ENCODE measurements at regions not wholly inside any gene's neighbourhood (a gene's known extent, or its start where the extent isn't known, plus 50 kb on each side); places are given as distances from the start of the nearest gene placed in this dataset.

DNA sequence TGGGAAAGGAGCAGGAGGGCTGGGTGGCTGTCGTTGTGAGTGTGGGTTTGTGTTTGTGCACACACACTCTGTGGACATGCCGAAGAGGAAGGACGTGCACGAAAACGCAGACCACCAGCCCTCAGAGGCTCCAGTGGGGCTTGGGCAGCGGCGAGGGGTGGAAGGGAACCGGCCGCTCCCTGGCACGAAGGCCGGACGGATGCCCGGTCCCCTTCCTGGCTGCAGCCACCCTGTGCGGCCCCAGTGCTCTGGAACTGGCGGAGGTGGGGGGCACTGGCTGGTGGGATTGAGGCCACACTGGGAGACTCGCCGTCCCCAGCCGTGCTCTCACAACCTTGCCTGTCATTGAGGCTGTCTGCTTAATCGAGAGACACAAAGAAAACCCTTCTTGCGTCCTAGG lies 852.6 kb upstream of the SALL3 start:
- TF ChIP-seq, protein P1, sequence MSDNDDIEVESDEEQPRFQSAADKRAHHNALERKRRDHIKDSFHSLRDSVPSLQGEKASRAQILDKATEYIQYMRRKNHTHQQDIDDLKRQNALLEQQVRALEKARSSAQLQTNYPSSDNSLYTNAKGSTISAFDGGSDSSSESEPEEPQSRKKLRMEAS (IDR thresholded peaks at IDR 0.05; ENCODE audit: low read depth, low read length), result no peak
- no peak for TF ChIP-seq MYC (IDR thresholded peaks at IDR 0.05; ENCODE audit: low read depth, low read length)
- no peak for TF ChIP-seq POLR2A (IDR thresholded peaks at IDR 0.05; ENCODE audit: extremely low read depth, insufficient read length)
- TF ChIP-seq, protein P2, sequence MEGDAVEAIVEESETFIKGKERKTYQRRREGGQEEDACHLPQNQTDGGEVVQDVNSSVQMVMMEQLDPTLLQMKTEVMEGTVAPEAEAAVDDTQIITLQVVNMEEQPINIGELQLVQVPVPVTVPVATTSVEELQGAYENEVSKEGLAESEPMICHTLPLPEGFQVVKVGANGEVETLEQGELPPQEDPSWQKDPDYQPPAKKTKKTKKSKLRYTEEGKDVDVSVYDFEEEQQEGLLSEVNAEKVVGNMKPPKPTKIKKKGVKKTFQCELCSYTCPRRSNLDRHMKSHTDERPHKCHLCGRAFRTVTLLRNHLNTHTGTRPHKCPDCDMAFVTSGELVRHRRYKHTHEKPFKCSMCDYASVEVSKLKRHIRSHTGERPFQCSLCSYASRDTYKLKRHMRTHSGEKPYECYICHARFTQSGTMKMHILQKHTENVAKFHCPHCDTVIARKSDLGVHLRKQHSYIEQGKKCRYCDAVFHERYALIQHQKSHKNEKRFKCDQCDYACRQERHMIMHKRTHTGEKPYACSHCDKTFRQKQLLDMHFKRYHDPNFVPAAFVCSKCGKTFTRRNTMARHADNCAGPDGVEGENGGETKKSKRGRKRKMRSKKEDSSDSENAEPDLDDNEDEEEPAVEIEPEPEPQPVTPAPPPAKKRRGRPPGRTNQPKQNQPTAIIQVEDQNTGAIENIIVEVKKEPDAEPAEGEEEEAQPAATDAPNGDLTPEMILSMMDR (IDR thresholded peaks at IDR 0.05; ENCODE audit: low read depth, low read length), result no peak
- H3K4me3 ChIP-seq (ENCODE audit: low read depth, low read length), result no peak overlapping the region
- no peak for DNase-seq (ENCODE audit: low read depth)

DNA sequence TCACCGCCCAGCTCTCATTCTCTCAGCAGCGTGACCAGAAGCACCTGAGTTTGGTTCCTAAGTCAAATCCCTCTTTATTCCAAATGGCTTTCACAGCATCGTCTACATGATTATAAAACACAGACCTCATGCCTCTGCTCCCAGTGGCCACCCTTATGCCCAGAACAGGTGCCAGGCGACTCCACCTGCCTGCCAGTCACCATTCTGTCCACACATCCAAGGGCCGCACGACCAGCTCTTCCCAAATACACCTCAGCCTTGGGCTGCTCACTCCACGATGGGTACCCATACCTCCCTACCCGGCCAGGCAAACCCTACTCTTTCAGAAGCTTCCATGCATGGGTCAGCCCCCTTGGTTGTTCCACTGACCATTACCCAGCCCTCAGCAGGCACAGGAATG lies 851.6 kb upstream of the SALL3 start:
- TF ChIP-seq, protein P2 (IDR thresholded peaks at IDR 0.05; ENCODE audit: low read depth, low read length), result no peak
- TF ChIP-seq POLR2A (IDR thresholded peaks at IDR 0.05; ENCODE audit: extremely low read depth, insufficient read length) (no peak), MYC (IDR thresholded peaks at IDR 0.05; ENCODE audit: low read depth, low read length) (no peak)
- TF ChIP-seq, protein P1 (IDR thresholded peaks at IDR 0.05; ENCODE audit: low read depth, low read length), result no peak
- H3K4me3 ChIP-seq (ENCODE audit: low read depth, low read length), result no peak overlapping the region
- DNase-seq (ENCODE audit: low read depth), result no peak

DNA sequence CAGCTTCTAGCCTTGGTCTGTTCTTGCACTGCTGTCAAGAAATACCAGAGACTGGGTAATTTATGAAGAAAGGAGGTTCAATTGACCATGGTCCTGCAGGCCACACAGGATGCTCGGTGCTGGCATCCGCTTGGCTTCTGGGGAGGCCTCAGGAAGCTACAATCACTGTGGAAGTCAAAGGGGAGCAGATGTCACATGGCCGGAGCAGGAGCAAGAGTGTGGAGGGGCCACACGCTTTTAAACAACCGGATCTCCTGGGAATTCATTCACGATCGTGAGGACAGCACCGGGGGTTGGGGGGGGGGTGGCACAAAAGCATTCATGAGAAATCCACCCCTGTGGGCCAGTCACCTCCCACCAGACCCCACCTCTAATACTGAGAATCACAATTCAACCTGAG lies 850.4 kb upstream of the SALL3 start:
- DNase-seq (ENCODE audit: low read depth), result no peak
- TF ChIP-seq POLR2A (IDR thresholded peaks at IDR 0.05; ENCODE audit: extremely low read depth, insufficient read length), result no peak
- TF ChIP-seq, protein P1 (IDR thresholded peaks at IDR 0.05; ENCODE audit: low read depth, low read length), result no peak
- TF ChIP-seq, protein P2 (IDR thresholded peaks at IDR 0.05; ENCODE audit: low read depth, low read length), result no peak
- TF ChIP-seq MYC (IDR thresholded peaks at IDR 0.05; ENCODE audit: low read depth, low read length), result no peak
- H3K4me3 ChIP-seq (ENCODE audit: low read depth, low read length), result no peak overlapping the region

DNA sequence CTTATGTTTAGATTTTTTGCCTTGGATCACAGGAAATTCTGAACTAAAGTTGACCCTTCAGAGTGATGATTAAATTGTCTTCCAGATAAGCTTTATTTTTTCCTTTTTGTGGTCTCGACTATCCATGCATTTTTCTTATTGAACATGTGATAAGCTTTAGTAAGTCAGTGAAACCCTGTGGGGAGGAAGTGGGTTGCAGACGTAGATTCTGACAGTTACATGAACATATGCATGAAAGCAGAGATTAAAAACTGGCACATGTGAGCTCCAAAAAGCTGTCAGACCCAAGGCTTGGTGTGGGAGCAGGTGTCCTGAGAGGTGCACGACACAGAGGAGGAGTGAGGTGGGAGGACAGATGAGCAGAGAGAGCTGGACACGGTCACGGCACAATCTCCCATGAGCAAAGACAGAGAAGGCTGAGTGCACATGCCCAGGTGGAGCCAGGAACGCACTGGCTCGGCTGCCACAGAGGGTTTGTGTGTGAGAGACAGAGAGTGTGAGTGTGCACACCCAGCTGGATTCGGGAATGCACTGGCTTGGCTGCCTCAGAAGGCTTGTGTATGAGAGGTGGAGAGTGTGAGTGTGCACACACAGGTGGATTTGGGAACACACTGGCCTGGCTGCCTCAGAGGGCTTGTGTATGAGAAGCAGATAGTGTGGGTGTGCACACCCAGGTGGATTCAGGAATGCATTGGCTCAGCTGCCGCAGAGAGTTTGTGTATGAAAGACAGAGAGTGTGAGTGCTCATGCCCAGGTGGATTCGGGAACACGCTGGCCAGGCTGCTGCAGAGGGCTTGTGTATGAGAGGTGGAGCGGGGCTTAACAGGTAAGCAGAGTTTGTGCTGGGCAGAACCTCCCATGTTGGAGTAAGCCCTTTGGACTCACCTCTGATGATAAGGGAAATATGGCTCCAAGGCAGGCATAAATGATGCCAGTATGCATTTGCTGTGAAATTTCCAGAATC lies 849.1 kb upstream of the SALL3 start:
- no peak overlapping the region for H3K4me3 ChIP-seq (ENCODE audit: low read depth, low read length)
- DNase-seq (ENCODE audit: low read depth), result no peak
- TF ChIP-seq, protein P1 (IDR thresholded peaks at IDR 0.05; ENCODE audit: low read depth, low read length), result no peak
- no peak for TF ChIP-seq POLR2A (IDR thresholded peaks at IDR 0.05; ENCODE audit: extremely low read depth, insufficient read length)
- no peak for TF ChIP-seq MYC (IDR thresholded peaks at IDR 0.05; ENCODE audit: low read depth, low read length)
- TF ChIP-seq, protein P2 (IDR thresholded peaks at IDR 0.05; ENCODE audit: low read depth, low read length), result no peak

DNA sequence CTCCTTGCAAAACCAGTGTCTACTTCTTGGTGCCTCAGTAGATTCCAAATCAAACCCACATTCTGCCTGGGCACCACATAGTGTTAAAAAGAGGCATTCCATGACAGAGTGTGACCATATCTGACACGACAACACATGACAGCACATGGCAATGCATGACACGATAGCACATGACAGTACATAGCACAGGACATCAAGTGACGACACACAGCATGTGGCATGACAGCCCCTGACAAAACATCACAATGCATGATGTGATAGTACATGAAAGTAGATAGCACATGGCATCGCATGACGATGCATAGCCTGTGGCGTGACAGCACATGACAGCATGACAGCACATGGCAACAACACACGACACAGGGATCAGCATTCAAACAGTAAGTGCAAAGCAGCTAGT lies 845.9 kb upstream of the SALL3 start:
- TF ChIP-seq, protein P1 (IDR thresholded peaks at IDR 0.05; ENCODE audit: low read depth, low read length), result no peak
- TF ChIP-seq POLR2A (IDR thresholded peaks at IDR 0.05; ENCODE audit: extremely low read depth, insufficient read length) (no peak), MYC (IDR thresholded peaks at IDR 0.05; ENCODE audit: low read depth, low read length) (no peak)
- TF ChIP-seq, protein P2 (IDR thresholded peaks at IDR 0.05; ENCODE audit: low read depth, low read length), result no peak
- H3K4me3 ChIP-seq (ENCODE audit: low read depth, low read length), result no peak overlapping the region
- no peak for DNase-seq (ENCODE audit: low read depth)
